MM.1S (cell line): ENCODE measurements at regions not wholly inside any gene's neighbourhood (a gene's known extent, or its start where the extent isn't known, plus 50 kb on each side); places are given as distances from the start of the nearest gene placed in this dataset.

ENCODE experiments used
- DNase-seq: peaks from one replicate; pipeline ENCODE4 v3.0.0-alpha.2; 2015
- H2AFZ ChIP-seq: fragments of 300-600 bp; sonication (generic); 2 replicates; pipeline ENCODE4 v1.6.0; 2016; ENCODE audit warnings: antibody characterized with exemption, low read length
- H3F3A ChIP-seq: fragments of 300-600 bp; sonication (generic); 2 replicates; pipeline ENCODE4 v1.6.1; 2016; ENCODE audit warnings: mild to moderate bottlenecking, antibody characterized with exemption, low read length, moderate library complexity, mixed read lengths; ENCODE audit not compliant: insufficient read depth
- H3K27ac ChIP-seq: fragments of 300-600 bp; sonication (generic); 2 replicates; pipeline ENCODE4 v1.5.1; 2016; ENCODE audit warnings: mild to moderate bottlenecking, low read length
- H3K27me3 ChIP-seq: fragments of 300-600 bp; sonication (generic); replicated peaks from 2 replicates; pipeline ENCODE4 v1.6.0; 2016; ENCODE audit warnings: low read length; ENCODE audit not compliant: insufficient read depth
- H3K36me3 ChIP-seq: fragments of 300-600 bp; sonication (generic); replicated peaks from 2 replicates; pipeline ENCODE4 v1.6.1; 2016; ENCODE audit warnings: mild to moderate bottlenecking, low read length, mixed read lengths; ENCODE audit not compliant: insufficient read depth
- H3K4me1 ChIP-seq: fragments of 300-600 bp; sonication (generic); 2 replicates; pipeline ENCODE4 v1.6.1; 2016; ENCODE audit warnings: low read length, mixed read lengths
- H3K4me2 ChIP-seq: fragments of 300-600 bp; sonication (generic); 2 replicates; pipeline ENCODE4 v1.6.0; 2016; ENCODE audit warnings: low read depth, low read length
- H3K4me3 ChIP-seq: fragments of 300-600 bp; sonication (generic); 2 replicates; pipeline ENCODE4 v1.5.1; 2016; ENCODE audit warnings: low read length, mixed read lengths
- H3K79me2 ChIP-seq: fragments of 300-600 bp; sonication (generic); 2 replicates; pipeline ENCODE4 v1.6.1; 2016; ENCODE audit warnings: mixed run types, low read length, mixed read lengths
- H3K9ac ChIP-seq: fragments of 300-600 bp; sonication (generic); 2 replicates; pipeline ENCODE4 v1.6.1; 2016; ENCODE audit warnings: low read length, mixed read lengths
- H3K9me2 ChIP-seq: fragments of 300-600 bp; sonication (generic); replicated peaks from 2 replicates; pipeline ENCODE4 v1.6.1; 2016; ENCODE audit warnings: mild to moderate bottlenecking, low read length, mixed read lengths; ENCODE audit not compliant: insufficient read depth
- H3K9me3 ChIP-seq: fragments of 300-600 bp; sonication (generic); replicated peaks from 2 replicates; pipeline ENCODE4 v1.6.1; 2016; ENCODE audit warnings: mild to moderate bottlenecking, low read length, mixed read lengths; ENCODE audit not compliant: insufficient read depth
- H4K20me1 ChIP-seq: fragments of 300-600 bp; sonication (generic); 2 replicates; pipeline ENCODE4 v1.6.1; 2016; ENCODE audit warnings: mild to moderate bottlenecking, low read length, moderate library complexity, mixed read lengths; ENCODE audit not compliant: insufficient read depth
- EZH2 ChIP-seq: fragments of 300-600 bp; sonication (generic); optimal IDR thresholded peaks from 2 replicates; pipeline ENCODE3; 2017; ENCODE audit warnings: low read depth, mild to moderate bottlenecking, antibody characterized with exemption, low read length, mixed read lengths
- EZH2phosphoT487 ChIP-seq: fragments of 300-600 bp; sonication (generic); IDR thresholded peaks from 2 replicates; pipeline ENCODE4 v1.6.1; 2018; ENCODE audit warnings: antibody characterized with exemption, low read length
- TF ChIP-seq, protein P1 (sequence below): fragments of 300-600 bp; sonication (generic); IDR thresholded peaks from 2 replicates; pipeline ENCODE4 v1.5.1; 2016; ENCODE audit warnings: antibody characterized with exemption, low read length, mixed read lengths

DNA sequence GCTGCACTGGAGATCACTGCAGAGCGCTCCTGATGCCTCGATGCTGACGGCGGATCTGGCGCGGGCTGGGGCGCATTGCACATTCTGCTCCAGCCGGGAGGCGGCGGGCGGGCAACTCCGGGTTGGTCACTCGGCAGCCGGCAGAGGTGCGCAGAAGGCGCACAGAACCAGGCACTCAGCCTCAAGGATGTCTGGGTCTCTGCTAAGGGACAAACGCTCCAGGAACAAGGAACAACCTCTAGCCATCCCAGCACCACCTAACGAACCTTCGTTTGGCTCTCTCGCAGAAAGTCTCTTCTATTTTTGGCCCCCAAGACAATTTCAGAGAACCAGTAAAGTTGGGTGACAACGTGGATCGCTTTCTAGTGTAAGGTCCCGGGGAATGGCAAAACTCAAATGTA, 254.6 kb downstream of the OTUD1 start:
- Histone ChIP-seq H2AFZ (no peak overlapping the region), H3K9me3 (no peaks in the 10 kb centered on the region), H3K4me3 (no peak overlapping the region), H3K79me2 (no peaks in the 10 kb centered on the region), H3K27ac (no peak overlapping the region), H3F3A (no peaks in the 10 kb centered on the region), H3K36me3 (no peaks in the 10 kb centered on the region), H3K4me1 (no peaks in the 10 kb centered on the region), H3K9me2 (no peaks in the 10 kb centered on the region), H4K20me1 (no peaks in the 10 kb centered on the region), H3K9ac (no peak overlapping the region), H3K4me2 (no peak overlapping the region), H3K27me3 (no peaks in the 10 kb centered on the region)
- TF ChIP-seq, protein P1, sequence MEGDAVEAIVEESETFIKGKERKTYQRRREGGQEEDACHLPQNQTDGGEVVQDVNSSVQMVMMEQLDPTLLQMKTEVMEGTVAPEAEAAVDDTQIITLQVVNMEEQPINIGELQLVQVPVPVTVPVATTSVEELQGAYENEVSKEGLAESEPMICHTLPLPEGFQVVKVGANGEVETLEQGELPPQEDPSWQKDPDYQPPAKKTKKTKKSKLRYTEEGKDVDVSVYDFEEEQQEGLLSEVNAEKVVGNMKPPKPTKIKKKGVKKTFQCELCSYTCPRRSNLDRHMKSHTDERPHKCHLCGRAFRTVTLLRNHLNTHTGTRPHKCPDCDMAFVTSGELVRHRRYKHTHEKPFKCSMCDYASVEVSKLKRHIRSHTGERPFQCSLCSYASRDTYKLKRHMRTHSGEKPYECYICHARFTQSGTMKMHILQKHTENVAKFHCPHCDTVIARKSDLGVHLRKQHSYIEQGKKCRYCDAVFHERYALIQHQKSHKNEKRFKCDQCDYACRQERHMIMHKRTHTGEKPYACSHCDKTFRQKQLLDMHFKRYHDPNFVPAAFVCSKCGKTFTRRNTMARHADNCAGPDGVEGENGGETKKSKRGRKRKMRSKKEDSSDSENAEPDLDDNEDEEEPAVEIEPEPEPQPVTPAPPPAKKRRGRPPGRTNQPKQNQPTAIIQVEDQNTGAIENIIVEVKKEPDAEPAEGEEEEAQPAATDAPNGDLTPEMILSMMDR: no peak
- TF ChIP-seq EZH2phosphoT487 (no peak), EZH2 (no peak)
- DNase-seq: no peak

GRCh38 chr10:23693925-23694324, 255.1 kb downstream of the OTUD1 start:
- no peak for TF ChIP-seq EZH2phosphoT487
- TF ChIP-seq, protein P1: no peak
- TF ChIP-seq EZH2: no peak

GRCh38 chr10:23694446-23694920, 255.6 kb downstream of the OTUD1 start:
- Histone ChIP-seq H3K4me1 (no peaks in the 10 kb centered on the region), H2AFZ (no peak overlapping the region), H3K9me2 (no peaks in the 10 kb centered on the region), H3K4me2 (peak overlapping the region; percentile 50; the same call in 1 of the 2 replicates), H4K20me1 (no peaks in the 10 kb centered on the region), H3K36me3 (no peaks in the 10 kb centered on the region), H3F3A (no peaks in the 10 kb centered on the region), H3K27me3 (no peaks in the 10 kb centered on the region), H3K4me3 (peak overlapping the region; percentile 16; the same call in 1 of the 2 replicates), H3K9me3 (no peaks in the 10 kb centered on the region), H3K27ac (no peak overlapping the region), H3K9ac (no peak overlapping the region), H3K79me2 (no peaks in the 10 kb centered on the region)
- DNase-seq: no peak
- no peak for TF ChIP-seq EZH2phosphoT487
- TF ChIP-seq EZH2: no peak
- TF ChIP-seq, protein P1: no peak

More at GRCh38 chr10:23693925-23694324, 255.1 kb downstream of the OTUD1 start:
- Histone ChIP-seq H3K27me3 (no peaks in the 10 kb centered on the region), H3K79me2 (no peaks in the 10 kb centered on the region), H2AFZ (no peak overlapping the region), H3K9me2 (no peaks in the 10 kb centered on the region), H3K36me3 (no peaks in the 10 kb centered on the region), H3K4me3 (no peak overlapping the region), H3K4me2 (no peak overlapping the region; the same call in 1 of the 2 replicates), H3F3A (no peaks in the 10 kb centered on the region), H3K9ac (no peak overlapping the region), H3K27ac (no peak overlapping the region), H4K20me1 (no peaks in the 10 kb centered on the region), H3K4me1 (no peaks in the 10 kb centered on the region), H3K9me3 (no peaks in the 10 kb centered on the region)
- DNase-seq: no peak
